Activated CD4-positive, alpha-beta memory T cell treated with anti-CD3 and anti-CD28 coated beads for 36 hours (primary cell): ENCODE measurements at regions not wholly inside any gene's neighbourhood (a gene's known extent, or its start where the extent isn't known, plus 50 kb on each side); places are given as distances from the start of the nearest gene placed in this dataset.

Experiments
- CTCF ChIA-PET: fragments of 350-600 bp; sonication (Branson Sonifier 250); formaldehyde crosslinking; loops from one replicate; lab custom pipeline; 2021; ENCODE audit warnings: antibody characterized with exemption, inconsistent platforms; lab: Charles Lee
- POLR2A ChIA-PET: fragments of 350-600 bp; sonication (Branson Sonifier 250); formaldehyde crosslinking; loops from one replicate; lab custom pipeline; 2021; ENCODE audit warnings: antibody characterized with exemption; lab: Charles Lee
- DNase-seq: peaks from one replicate; pipeline ENCODE4 v3.0.0-alpha.2; 2020
- H3K27ac Mint-ChIP-seq: one replicate; pipeline ENCODE4 v1.8.0; 2021; ENCODE audit warnings: mixed read lengths
- H3K27me3 Mint-ChIP-seq: one replicate; pipeline ENCODE4 v1.8.0; 2021; ENCODE audit warnings: mixed read lengths
- H3K36me3 Mint-ChIP-seq: one replicate; pipeline ENCODE4 v1.8.0; 2021; ENCODE audit warnings: mixed read lengths
- H3K4me1 Mint-ChIP-seq: one replicate; pipeline ENCODE4 v1.8.0; 2021; ENCODE audit warnings: low read depth, mixed read lengths
- H3K4me3 Mint-ChIP-seq: one replicate; pipeline ENCODE4 v1.8.0; 2021; ENCODE audit warnings: mild to moderate bottlenecking, mixed read lengths
- H3K9me3 Mint-ChIP-seq: one replicate; pipeline ENCODE4 v1.8.0; 2021; ENCODE audit warnings: mixed read lengths
- intact Hi-C: fragments of 100-400 bp; cut with micrococcal nuclease; formaldehyde crosslinking; loops from one replicate; pipeline ENCODE4 v1.15.1; 2023

DNA sequence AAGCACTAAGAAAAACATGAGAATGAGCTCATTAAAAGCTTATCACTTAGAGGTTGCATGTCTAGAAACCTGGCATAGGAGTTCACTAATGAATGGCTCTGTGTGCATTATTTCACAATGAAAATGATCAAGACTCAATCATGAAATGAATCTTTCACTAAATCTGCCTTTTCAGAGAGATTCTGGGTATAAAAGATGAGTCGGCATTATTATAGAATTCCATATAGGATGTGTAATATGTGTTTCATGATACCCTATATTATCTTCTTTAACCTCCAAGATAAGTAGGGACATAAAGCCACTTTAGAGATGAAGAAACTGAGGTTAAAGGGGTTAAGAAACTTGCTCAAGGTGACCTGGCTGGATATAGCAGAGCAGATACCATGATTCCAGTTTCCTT, 368.1 kb downstream of the DUSP10 start:
- no peak for DNase-seq
- no peak overlapping the region for H3K4me3 Mint-ChIP-seq
- POLR2A ChIA-PET: no interaction called here
- H3K4me1 Mint-ChIP-seq: no peaks in the 10 kb centered on the region
- no peaks in the 10 kb centered on the region for H3K36me3 Mint-ChIP-seq
- intact Hi-C loops: no loop called here
- CTCF ChIA-PET: no interaction called here
- H3K9me3 Mint-ChIP-seq: no peaks in the 10 kb centered on the region
- H3K27ac Mint-ChIP-seq: no peak overlapping the region
- H3K27me3 Mint-ChIP-seq: peaks cover 8% of the 10 kb centered on the region

DNA sequence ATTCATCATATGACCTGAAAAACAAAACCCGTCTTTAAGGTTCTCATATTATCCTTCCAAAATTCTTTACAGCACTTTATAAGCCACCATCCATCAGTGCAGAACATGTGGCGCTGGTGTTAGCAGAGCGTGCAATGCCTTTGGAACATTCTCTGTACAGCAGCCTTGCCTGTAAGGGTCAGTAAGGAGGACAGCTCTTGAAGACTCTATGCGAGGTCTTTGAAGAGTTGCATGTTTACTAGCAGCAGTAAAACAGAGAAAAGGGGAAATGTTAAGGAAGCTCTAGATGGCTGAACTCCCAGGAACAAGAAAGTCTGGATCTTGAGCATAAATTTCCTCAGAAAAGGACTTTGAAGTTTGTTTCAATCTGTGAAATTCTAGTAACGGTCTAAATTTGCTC, 365.6 kb downstream of the DUSP10 start:
- no peaks in the 10 kb centered on the region for H3K4me1 Mint-ChIP-seq
- POLR2A ChIA-PET: no interaction called here
- no peak overlapping the region for H3K4me3 Mint-ChIP-seq
- H3K27ac Mint-ChIP-seq: no peak overlapping the region
- CTCF ChIA-PET: no interaction called here
- H3K9me3 Mint-ChIP-seq: no peaks in the 10 kb centered on the region
- peaks cover 8% of the 10 kb centered on the region for H3K27me3 Mint-ChIP-seq
- intact Hi-C loops: no loop called here
- no peak for DNase-seq
- no peaks in the 10 kb centered on the region for H3K36me3 Mint-ChIP-seq

DNA sequence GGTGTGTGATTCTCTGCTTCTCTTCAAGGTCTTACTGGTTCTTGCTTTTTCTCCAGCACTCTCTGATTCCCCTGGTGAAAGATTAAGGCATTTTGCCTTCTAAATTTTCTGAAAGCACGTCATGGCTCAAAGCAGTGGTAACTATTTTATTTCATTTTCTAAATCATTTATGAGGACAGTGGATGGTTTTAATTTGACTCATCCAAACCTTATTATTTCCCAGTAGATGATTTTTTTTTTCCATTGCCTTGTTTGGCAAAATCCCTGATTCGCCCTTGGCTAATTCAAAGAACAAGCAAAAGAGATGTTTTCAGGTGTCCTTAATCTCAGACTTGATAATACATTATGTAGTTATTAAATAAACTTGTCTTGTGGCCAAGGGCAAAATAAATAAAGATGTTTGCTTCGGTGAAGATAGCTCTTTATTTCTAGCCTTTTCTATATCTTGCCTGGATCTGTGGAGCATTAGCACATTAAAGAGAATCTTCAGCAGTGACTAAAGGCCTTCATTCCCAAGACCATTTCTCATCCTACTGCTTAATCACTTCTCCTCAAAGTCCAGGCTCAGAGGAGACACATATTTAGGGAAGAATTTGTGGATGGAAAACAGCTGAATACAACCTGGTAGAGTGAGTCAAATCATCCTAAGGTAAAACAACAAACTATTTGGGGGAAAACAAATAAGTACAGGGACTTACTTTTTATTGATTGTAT, 359.8 kb downstream of the DUSP10 start:
- intact Hi-C loops: no loop called here
- Mint-ChIP-seq H3K27ac (no peak overlapping the region), H3K36me3 (no peaks in the 10 kb centered on the region), H3K4me1 (no peaks in the 10 kb centered on the region), H3K9me3 (no peaks in the 10 kb centered on the region), H3K27me3 (no peaks in the 10 kb centered on the region), H3K4me3 (no peak overlapping the region)
- CTCF ChIA-PET: no interaction called here
- POLR2A ChIA-PET: no interaction called here
- DNase-seq: no peak

DNA sequence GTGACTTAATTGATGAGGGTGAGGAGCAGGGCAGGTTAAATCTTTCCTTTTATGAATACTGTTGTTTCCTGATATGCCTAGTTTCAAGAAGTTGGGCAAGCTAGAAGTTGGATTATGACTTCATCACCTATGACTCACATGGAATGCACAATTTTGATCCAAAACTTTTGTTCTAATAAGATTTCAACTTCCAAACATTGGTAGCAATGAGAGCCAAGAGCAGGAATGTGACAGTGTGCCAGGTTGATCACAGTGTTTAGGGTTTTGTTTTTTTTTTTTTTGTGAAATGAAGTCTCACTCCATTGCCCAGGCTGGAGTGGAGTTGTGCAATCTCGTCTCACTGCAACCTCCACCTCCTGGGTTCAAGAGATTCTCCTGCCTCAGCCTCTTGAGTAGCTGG, 349.4 kb downstream of the DUSP10 start:
- intact Hi-C loops: no loop called here
- no peaks in the 10 kb centered on the region for H3K36me3 Mint-ChIP-seq
- ChIA-PET CTCF (no interaction called here), POLR2A (no interaction called here)
- no peak overlapping the region for H3K27ac Mint-ChIP-seq
- no peaks in the 10 kb centered on the region for H3K9me3 Mint-ChIP-seq
- H3K4me3 Mint-ChIP-seq: no peak overlapping the region
- H3K27me3 Mint-ChIP-seq: peaks cover 23% of the 10 kb centered on the region
- no peaks in the 10 kb centered on the region for H3K4me1 Mint-ChIP-seq
- DNase-seq: no peak

DNA sequence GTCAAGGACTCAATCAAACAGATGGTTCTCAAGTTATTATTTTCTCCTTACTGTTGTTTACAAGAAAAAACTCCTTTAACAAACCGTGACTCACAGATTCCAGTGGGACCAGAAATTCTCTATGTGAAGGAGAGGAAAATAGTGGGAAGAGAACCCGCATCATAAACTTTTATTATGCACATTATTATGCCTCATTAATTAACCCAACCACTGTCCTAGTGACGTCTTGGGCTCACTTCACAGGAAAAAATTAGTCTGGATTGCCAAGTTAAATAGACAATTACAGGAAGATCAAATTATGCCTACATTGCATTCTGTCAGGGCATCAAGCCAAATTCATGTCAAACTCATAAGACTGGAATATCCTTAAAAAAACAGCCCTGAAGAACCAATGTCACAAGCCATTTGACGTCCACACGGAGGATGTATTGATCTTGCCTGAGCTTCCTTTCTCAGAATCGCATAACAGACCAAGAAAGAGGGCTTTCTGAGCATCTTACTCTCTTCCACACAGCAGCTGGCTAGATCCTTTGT, 347.8 kb downstream of the DUSP10 start:
- intact Hi-C loops: no loop called here
- no peaks in the 10 kb centered on the region for H3K4me1 Mint-ChIP-seq
- H3K27me3 Mint-ChIP-seq: peaks cover 20% of the 10 kb centered on the region
- H3K4me3 Mint-ChIP-seq: no peak overlapping the region
- no peaks in the 10 kb centered on the region for H3K9me3 Mint-ChIP-seq
- POLR2A ChIA-PET: no interaction called here
- H3K27ac Mint-ChIP-seq: no peak overlapping the region
- CTCF ChIA-PET: interaction anchor here (1.0 kb wide), 1 partner anchor 42 kb away, joined by 3 read pairs; no protein-coding TSS in a partner anchor
- no peak for DNase-seq
- H3K36me3 Mint-ChIP-seq: no peaks in the 10 kb centered on the region

DNA sequence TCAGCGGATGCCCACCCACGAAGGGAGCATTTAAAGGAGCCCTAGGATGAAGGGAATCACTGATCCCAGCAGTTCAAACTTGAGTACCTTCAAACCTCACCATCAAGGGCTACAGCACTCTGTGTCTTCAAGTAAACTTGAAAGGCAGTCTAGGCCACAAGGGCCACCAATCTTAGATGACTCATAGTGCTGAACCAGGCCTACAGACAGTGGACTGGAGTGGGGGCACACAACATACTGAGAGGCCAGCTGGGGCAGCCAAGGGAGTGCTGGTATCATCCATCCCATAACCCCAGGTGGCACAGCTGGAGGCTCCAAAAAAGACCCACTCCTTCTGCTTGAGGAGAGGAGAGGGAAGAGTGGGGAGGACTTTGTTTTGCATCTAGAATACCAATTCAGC, 345.4 kb downstream of the DUSP10 start:
- Mint-ChIP-seq H3K27ac (no peak overlapping the region), H3K36me3 (no peaks in the 10 kb centered on the region), H3K27me3 (peaks cover 14% of the 10 kb centered on the region), H3K4me3 (no peak overlapping the region), H3K9me3 (peaks cover 3% of the 10 kb centered on the region), H3K4me1 (no peaks in the 10 kb centered on the region)
- intact Hi-C loops: no loop called here
- ChIA-PET POLR2A (no interaction called here), CTCF (no interaction called here)
- DNase-seq: no peak

DNA sequence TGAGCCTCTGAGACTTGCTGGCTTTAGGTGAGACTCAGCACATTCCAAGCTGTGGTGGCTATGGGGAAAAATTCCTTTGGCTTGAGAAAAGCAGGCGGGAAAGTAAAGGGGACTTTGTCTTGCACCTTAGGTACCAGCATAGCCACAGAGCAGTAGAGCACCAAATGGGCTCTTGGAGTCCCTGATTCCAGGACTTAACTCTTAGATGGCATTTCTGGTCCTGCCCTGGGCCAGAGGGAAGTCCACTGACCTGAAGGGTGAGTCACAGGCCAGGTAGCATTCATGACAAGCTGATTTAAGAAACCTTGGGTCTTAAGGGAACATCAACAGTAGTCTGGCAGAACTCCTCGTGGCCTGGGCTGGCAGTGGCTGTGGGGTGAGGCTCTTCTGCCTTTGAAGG, 344.7 kb downstream of the DUSP10 start:
- ChIA-PET POLR2A (no interaction called here), CTCF (no interaction called here)
- peaks cover 3% of the 10 kb centered on the region for H3K9me3 Mint-ChIP-seq
- no peak for DNase-seq
- intact Hi-C loops: no loop called here
- H3K4me1 Mint-ChIP-seq: no peaks in the 10 kb centered on the region
- peaks cover 14% of the 10 kb centered on the region for H3K27me3 Mint-ChIP-seq
- no peak overlapping the region for H3K27ac Mint-ChIP-seq
- H3K36me3 Mint-ChIP-seq: no peaks in the 10 kb centered on the region
- no peak overlapping the region for H3K4me3 Mint-ChIP-seq

GRCh38 chr1:221397606-221398005, 344.3 kb downstream of the DUSP10 start:
- DNase-seq: no peak
- ChIA-PET CTCF (no interaction called here), POLR2A (no interaction called here)
- Mint-ChIP-seq H3K36me3 (no peaks in the 10 kb centered on the region), H3K9me3 (peaks cover 3% of the 10 kb centered on the region), H3K4me1 (no peaks in the 10 kb centered on the region), H3K27me3 (peaks cover 14% of the 10 kb centered on the region), H3K4me3 (no peak overlapping the region), H3K27ac (no peak overlapping the region)
- intact Hi-C loops: no loop called here

DNA sequence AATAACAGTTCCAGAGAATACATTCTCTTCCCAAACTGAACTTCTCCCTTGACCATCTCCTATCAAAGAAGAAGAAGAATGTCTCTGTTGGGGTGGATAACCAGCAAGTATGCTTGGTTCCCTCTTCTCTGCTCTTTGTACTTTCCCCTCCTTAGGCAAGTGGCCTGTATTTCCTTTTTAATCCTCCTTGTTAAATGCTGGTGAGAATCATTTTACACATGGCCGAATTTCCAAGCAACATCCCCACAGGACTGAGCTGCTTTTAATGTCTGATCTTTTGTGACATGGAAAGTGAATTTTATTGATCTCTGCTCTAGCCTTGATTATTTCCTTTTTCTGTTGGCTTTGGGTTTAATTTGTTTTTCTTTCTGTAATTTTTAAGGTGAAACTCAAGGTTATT, 336.7 kb downstream of the DUSP10 start:
- Mint-ChIP-seq H3K27ac (no peak overlapping the region), H3K36me3 (no peaks in the 10 kb centered on the region), H3K4me3 (no peak overlapping the region), H3K4me1 (no peaks in the 10 kb centered on the region), H3K27me3 (peaks cover 4% of the 10 kb centered on the region), H3K9me3 (peaks cover 3% of the 10 kb centered on the region)
- intact Hi-C loops: no loop called here
- POLR2A ChIA-PET: no interaction called here
- DNase-seq: no peak
- CTCF ChIA-PET: no interaction called here

DNA sequence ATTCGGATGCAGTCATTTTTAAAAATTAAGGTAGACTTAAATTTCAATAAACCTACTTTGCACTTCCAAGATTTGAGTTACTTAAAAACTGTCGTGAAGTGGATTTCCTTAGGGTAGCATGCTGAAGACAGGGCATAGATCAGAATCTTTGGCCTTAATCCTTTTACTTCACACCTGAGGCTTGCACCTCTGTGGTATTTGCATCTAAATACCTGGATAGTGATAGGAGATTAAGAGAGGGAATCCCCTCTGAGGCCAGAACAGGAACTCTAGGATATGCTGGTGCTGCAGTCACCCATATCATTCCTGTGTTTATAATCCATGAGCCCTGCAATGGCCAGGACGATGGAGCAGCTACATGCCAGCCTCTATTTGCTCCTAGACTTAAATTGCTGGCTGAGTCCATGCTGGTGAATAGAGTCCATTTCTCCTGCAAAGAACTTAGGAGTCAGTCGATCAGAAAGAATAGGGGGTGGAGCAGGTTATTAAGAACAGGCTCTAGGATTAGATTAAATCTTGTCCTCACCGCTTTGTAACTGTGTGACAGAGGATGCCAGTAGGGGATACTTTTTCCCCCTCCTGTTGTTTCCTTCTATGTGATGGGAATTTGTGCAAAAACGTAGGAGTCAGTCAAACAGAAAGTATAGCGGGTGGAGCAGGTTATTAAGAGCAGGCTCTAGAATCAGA, 333.6 kb downstream of the DUSP10 start:
- intact Hi-C loops: no loop called here
- H3K4me1 Mint-ChIP-seq: no peaks in the 10 kb centered on the region
- H3K36me3 Mint-ChIP-seq: no peaks in the 10 kb centered on the region
- DNase-seq: no peak
- H3K4me3 Mint-ChIP-seq: no peak overlapping the region
- CTCF ChIA-PET: interaction anchor here (0.5 kb wide), 1 partner anchor 630 kb away, joined by 3 read pairs; no protein-coding TSS in a partner anchor
- H3K9me3 Mint-ChIP-seq: no peaks in the 10 kb centered on the region
- H3K27me3 Mint-ChIP-seq: peaks cover 11% of the 10 kb centered on the region
- POLR2A ChIA-PET: no interaction called here
- no peak overlapping the region for H3K27ac Mint-ChIP-seq

- no peak overlapping the region for H3K4me3 Mint-ChIP-seq
- intact Hi-C loops: no loop called here
- no peaks in the 10 kb centered on the region for H3K9me3 Mint-ChIP-seq
- H3K36me3 Mint-ChIP-seq: no peaks in the 10 kb centered on the region
- H3K27me3 Mint-ChIP-seq: peaks cover 15% of the 10 kb centered on the region
- POLR2A ChIA-PET: no interaction called here
- CTCF ChIA-PET: interaction anchor here (0.7 kb wide), 1 partner anchor 1044 kb away, joined by 4 read pairs; no protein-coding TSS in a partner anchor
- no peak overlapping the region for H3K27ac Mint-ChIP-seq
- DNase-seq: no peak
- no peaks in the 10 kb centered on the region for H3K4me1 Mint-ChIP-seq
Observed at GRCh38 chr1:221411283-221411682, 330.6 kb downstream of the DUSP10 start.

DNA sequence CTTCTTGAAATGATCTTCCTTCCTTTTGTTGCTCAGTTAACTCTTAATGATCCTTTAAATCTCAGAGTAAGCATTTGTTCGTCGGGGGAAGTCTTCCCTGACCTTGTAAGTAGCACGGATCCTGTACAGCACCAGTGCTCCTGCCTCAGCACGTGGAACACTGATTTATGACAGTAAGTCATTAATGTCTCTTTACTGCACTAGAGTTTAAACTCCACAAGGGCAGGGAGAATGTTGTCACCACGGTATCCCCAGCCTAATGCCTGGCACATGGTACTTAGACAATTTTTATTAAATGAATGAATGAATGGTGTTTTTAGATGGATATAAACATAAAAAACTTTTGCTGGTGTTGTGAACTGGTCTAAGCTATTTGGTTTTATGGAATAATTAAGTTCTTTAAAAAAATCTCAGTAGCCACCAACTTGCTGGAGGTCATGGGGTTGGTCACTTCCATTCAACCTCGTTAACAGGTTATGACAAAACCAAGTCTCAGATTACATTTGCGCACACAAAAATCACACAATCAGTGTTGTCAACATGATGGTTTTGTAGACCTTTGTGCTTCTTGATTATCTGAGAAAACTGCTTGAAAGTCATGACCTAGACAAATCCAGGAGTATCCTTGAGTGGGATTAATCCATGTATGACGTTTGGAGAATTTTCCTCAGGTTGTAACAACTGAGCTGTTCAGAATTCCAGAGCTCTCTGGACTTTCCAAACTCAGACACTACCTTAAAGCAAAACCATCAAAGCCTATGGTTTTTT, 326.9 kb downstream of the DUSP10 start:
- Mint-ChIP-seq H3K9me3 (no peaks in the 10 kb centered on the region), H3K27ac (no peak overlapping the region), H3K27me3 (peaks cover 11% of the 10 kb centered on the region), H3K4me3 (no peak overlapping the region), H3K36me3 (no peaks in the 10 kb centered on the region), H3K4me1 (no peaks in the 10 kb centered on the region)
- intact Hi-C loops: no loop called here
- POLR2A ChIA-PET: no interaction called here
- CTCF ChIA-PET: no interaction called here
- no peak for DNase-seq
